D721Med (cell line): ENCODE measurements at regions not wholly inside any gene's neighbourhood (a gene's known extent, or its start where the extent isn't known, plus 50 kb on each side); places are given as distances from the start of the nearest gene placed in this dataset.

Experiments
- DNase-seq: peaks from one replicate; pipeline ENCODE4 v3.0.0; 2011; ENCODE audit warnings: low spot score; ENCODE audit not compliant: insufficient read length
- FAIRE-seq: peaks from 2 replicates; lab custom pipeline; 2011; peaks lifted over from hg19 to GRCh38; lab: Jason Lieb, UNC
- CTCF ChIP-seq: IDR thresholded peaks from 2 replicates; pipeline ENCODE4 v1.5.1; 2012; ENCODE audit warnings: mild to moderate bottlenecking, control low read depth; ENCODE audit not compliant: insufficient read depth; ENCODE audit errors: missing control alignments

GRCh38 chr21:26743524-26743923 lies 101.7 kb downstream of the ADAMTS1 start:
- FAIRE-seq (no peak), DNase-seq (no peak)
- no peak for TF ChIP-seq CTCF

- DNase-seq, result no peak
- FAIRE-seq, result no peak
- TF ChIP-seq CTCF, result no peak
These were observed 106.0 kb downstream of the ADAMTS1 start for GRCh38 chr21:26739189-26739588.

- FAIRE-seq (no peak), DNase-seq (no peak)
- no peak for TF ChIP-seq CTCF
These were observed 108.8 kb downstream of the ADAMTS1 start for GRCh38 chr21:26736449-26736848.

- FAIRE-seq (no peak), DNase-seq (no peak)
- TF ChIP-seq CTCF, result peak; percentile 53
These were observed 112.6 kb downstream of the ADAMTS1 start for GRCh38 chr21:26732432-26733221.

GRCh38 chr21:26719750-26720149 lies 125.5 kb downstream of the ADAMTS1 start:
- DNase-seq (no peak), FAIRE-seq (no peak)
- TF ChIP-seq CTCF, result no peak

- TF ChIP-seq CTCF, result peak; percentile 59
- no peak for DNase-seq
- FAIRE-seq, result no peak
These were observed 128.0 kb downstream of the ADAMTS1 start for GRCh38 chr21:26717146-26717739.
